Upper lobe of right lung (tissue), 1 donor: ENCODE measurements at regions not wholly inside any gene's neighbourhood (a gene's known extent, or its start where the extent isn't known, plus 50 kb on each side); places are given as distances from the start of the nearest gene placed in this dataset.

Experiments
- ATAC-seq: fragments of 200-7000 bp; cut with Tn5 transposase; one replicate; pipeline ENCODE4 v1.9.1; 2020; ENCODE audit warnings: mild to moderate bottlenecking, moderate library complexity
- DNase-seq: peaks from one replicate; pipeline ENCODE4 v3.0.0-alpha.2; 2020
- H3K27ac ChIP-seq: fragments of 200-600 bp; one replicate; pipeline ENCODE4 v1.8.0; 2022
- H3K27me3 ChIP-seq: fragments of 200-600 bp; one replicate; pipeline ENCODE4 v1.8.0; 2022; ENCODE audit warnings: mild to moderate bottlenecking
- H3K36me3 ChIP-seq: fragments of 200-600 bp; one replicate; pipeline ENCODE4 v1.8.0; 2022
- H3K4me1 ChIP-seq: fragments of 200-600 bp; one replicate; pipeline ENCODE4 v1.8.0; 2022
- H3K4me3 ChIP-seq: fragments of 200-600 bp; one replicate; pipeline ENCODE4 v1.8.0; 2022; ENCODE audit warnings: mild to moderate bottlenecking
- H3K9me3 ChIP-seq: fragments of 200-600 bp; one replicate; pipeline ENCODE4 v1.8.0; 2022
- intact Hi-C: fragments of 100-400 bp; cut with DNase I; formaldehyde crosslinking; loops from one replicate; pipeline ENCODE4 v1.11.0; 2022
- TF ChIP-seq, protein P1 (sequence below): fragments of 200-600 bp; IDR thresholded peaks from one replicate; pipeline ENCODE4 v1.8.0; 2022; ENCODE audit warnings: antibody characterized with exemption
- donor health status: DM: no; HTN: yes; CAD: no; lungs with severe emphysema.

DNA sequence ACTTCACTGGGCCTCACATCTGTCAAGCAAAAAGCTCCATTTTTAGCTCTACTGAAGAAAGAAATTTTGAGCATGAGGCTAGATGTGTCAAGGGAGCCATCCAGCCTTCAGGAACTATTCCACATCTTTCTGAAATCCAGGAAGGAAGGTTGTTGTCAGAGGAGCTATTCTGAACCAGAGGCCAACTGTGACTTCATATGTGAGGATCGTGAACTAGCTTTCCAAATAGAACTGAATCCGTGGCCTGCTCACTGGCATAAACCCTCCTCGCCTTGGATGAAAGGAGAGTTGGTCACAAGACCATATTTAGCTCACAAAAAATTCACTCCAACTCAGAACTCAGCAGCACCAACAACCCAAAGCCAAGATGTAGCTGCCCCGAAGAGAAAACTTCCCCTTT is 195.8 kb downstream of the FOXO1 start:
- Histone ChIP-seq H3K27me3 (no peaks in the 10 kb centered on the region), H3K36me3 (no peaks in the 10 kb centered on the region), H3K27ac (no peak overlapping the region), H3K4me1 (no peaks in the 10 kb centered on the region), H3K4me3 (no peak overlapping the region), H3K9me3 (no peaks in the 10 kb centered on the region)
- no peak for DNase-seq
- no peak for ATAC-seq
- intact Hi-C loops = no loop called here
- TF ChIP-seq, protein P1, sequence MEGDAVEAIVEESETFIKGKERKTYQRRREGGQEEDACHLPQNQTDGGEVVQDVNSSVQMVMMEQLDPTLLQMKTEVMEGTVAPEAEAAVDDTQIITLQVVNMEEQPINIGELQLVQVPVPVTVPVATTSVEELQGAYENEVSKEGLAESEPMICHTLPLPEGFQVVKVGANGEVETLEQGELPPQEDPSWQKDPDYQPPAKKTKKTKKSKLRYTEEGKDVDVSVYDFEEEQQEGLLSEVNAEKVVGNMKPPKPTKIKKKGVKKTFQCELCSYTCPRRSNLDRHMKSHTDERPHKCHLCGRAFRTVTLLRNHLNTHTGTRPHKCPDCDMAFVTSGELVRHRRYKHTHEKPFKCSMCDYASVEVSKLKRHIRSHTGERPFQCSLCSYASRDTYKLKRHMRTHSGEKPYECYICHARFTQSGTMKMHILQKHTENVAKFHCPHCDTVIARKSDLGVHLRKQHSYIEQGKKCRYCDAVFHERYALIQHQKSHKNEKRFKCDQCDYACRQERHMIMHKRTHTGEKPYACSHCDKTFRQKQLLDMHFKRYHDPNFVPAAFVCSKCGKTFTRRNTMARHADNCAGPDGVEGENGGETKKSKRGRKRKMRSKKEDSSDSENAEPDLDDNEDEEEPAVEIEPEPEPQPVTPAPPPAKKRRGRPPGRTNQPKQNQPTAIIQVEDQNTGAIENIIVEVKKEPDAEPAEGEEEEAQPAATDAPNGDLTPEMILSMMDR = no peak

DNA sequence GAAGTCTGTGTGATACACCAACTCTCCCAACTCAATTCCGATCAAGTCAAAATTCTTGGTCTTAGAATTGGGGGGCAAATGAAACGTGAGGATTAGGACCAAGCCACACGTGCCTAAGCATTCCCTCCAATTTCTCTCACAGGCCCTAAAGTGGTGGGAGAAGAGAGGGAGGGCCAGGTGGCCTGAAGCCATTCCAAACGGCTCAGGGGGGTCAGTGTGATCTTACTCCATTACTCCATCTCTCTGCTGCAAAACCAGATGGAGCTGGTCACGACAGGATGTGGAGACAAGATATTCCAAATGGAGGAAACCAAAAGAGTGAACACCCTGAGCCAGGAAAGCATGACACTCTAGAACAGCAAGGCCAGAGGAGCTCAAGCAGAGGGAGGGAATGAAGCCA is 195.4 kb downstream of the FOXO1 start:
- intact Hi-C loops = no loop called here
- Histone ChIP-seq H3K27me3 (no peaks in the 10 kb centered on the region), H3K4me3 (no peak overlapping the region), H3K36me3 (no peaks in the 10 kb centered on the region), H3K9me3 (no peaks in the 10 kb centered on the region), H3K27ac (no peak overlapping the region), H3K4me1 (no peaks in the 10 kb centered on the region)
- ATAC-seq = no peak
- no peak for DNase-seq
- TF ChIP-seq, protein P1 = no peak

DNA sequence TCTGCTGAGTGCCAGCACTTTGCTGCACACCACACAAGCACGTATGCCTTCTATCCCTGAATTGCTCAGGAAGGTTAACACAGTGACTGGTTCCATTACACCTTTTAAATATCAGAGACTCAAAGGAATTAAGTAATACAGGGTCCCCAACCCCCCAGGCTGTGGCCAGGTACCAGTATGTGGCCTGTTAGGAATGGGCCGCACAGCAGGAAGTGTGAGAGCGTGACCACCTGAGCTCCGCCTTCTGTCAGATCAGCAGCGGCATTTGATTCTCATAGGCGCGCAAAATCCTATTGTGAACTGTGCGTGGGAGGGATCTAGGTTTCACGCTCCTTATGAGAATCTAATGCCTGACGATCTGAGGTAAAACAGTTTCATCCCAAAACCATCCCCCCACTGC is 194.5 kb downstream of the FOXO1 start:
- Histone ChIP-seq H3K9me3 (no peaks in the 10 kb centered on the region), H3K27me3 (no peaks in the 10 kb centered on the region), H3K27ac (no peak overlapping the region), H3K4me1 (peaks cover 2% of the 10 kb centered on the region), H3K36me3 (no peaks in the 10 kb centered on the region), H3K4me3 (no peak overlapping the region)
- TF ChIP-seq, protein P1 = no peak
- DNase-seq (no peak), ATAC-seq (no peak)
- intact Hi-C loops = no loop called here

DNA sequence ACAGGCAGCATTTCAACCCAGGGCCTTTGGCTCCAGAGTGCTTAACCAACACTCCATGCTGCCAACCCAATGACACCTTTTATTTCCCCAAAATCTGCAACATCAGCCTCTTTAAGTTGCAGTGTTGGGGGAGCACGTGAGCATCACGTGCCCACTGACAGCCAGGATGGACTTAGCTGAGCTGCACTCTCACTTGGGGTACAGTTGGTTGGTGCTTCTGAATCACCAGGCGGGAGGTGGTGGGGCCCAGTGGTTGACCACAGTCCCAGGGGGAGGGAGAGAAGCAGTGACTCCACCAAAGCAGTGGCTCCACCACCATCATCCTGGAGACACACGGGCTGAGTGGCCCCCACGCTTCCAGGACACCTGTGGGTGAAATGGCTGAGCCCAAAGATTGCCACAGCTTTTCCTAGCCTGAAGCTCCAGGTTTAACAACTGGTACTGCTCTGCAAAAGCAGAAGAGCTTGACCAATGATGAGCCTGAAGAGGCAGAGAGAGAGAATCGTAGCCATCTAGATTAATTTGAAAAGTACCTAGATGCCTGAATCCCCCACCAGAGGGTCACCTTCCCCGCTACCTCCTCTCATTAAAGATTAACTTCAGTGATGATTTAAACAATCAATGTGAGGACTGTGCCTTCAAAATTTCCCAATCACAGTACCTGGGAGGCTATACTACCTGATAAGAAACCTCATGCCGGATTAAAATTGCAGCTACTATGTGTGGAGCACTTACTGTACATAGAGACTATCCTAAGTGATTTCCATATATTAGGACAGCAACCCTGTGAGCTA is 193.8 kb downstream of the FOXO1 start:
- no peak for DNase-seq

DNA sequence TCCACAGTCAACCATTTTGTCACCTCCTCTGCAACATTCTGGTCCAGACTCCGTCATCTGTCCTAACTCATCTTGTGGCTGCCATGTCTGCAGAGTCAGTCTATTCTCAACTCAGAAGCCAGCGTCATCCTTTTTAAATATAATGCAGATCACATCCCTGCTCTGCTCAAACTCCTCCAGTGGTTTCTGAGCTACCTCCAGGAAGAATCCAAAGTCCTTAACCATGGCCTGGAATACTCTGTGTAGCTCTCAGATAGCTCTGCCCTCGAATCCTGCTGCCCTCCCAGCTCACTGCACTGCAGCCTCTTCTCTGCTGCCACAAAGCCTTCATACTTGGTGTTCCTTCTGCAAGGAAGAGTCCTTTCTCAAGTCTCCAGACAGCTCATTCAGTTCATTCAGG is 190.8 kb downstream of the FOXO1 start:
- no peak overlapping the region for H3K27ac ChIP-seq
- no peak overlapping the region for H3K4me3 ChIP-seq
- no peak for ATAC-seq
- no peak for DNase-seq
- no peaks in the 10 kb centered on the region for H3K9me3 ChIP-seq
- intact Hi-C loops = no loop called here
- no peaks in the 10 kb centered on the region for H3K36me3 ChIP-seq
- peaks cover 9% of the 10 kb centered on the region for H3K4me1 ChIP-seq
- no peaks in the 10 kb centered on the region for H3K27me3 ChIP-seq
- TF ChIP-seq, protein P1 = no peak

More for the DNA sequence above, 193.8 kb downstream of the FOXO1 start:
- no peak for ATAC-seq
- TF ChIP-seq, protein P1 = no peak
- Histone ChIP-seq H3K36me3 (no peaks in the 10 kb centered on the region), H3K4me3 (no peak overlapping the region), H3K27ac (no peak overlapping the region), H3K27me3 (no peaks in the 10 kb centered on the region), H3K9me3 (no peaks in the 10 kb centered on the region), H3K4me1 (peaks cover 9% of the 10 kb centered on the region)
- intact Hi-C loops = no loop called here
